Activated naive CD4-positive, alpha-beta T cell treated with anti-CD3 and anti-CD28 coated beads, Interleukin-2, amount 50 U/mL, for 16 hours (primary cell): ENCODE measurements at regions not wholly inside any gene's neighbourhood (a gene's known extent, or its start where the extent isn't known, plus 50 kb on each side); places are given as distances from the start of the nearest gene placed in this dataset.
"Not testable (repeated sequence)": the region's sequence is repeated elsewhere in the genome, so short reads cannot be mapped to it uniquely, and the experiment has no call there.

ENCODE experiments used
- DNase-seq: peaks from one replicate; pipeline ENCODE4 v3.0.0-alpha.2; 2020

GRCh38 chrX:128582036-128582435 lies 529.8 kb upstream of the ACTRT1 start:
- no peak for DNase-seq

- DNase-seq, result no peak
Measured at GRCh38 chrX:128581615-128582014, 529.4 kb upstream of the ACTRT1 start.

DNA sequence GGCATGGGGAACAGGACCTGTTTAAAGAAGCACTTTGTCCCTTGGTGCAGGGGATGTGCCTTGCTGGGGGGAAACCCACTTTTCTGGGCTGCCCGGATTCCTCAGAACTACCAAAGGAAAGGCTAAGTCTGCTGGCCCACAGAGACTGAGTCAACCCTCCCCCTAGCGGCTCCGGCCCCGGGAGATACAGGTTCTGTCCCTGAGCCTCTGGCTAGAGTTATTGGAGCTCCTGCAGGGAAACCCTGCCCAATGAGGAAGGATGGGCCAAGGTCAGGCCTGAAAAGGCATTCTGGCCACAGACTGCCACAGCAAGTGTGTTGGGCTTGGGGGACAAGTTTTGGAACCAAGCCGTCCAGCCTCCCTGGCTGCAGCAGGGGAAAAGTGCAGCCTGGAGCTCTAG lies 490.9 kb upstream of the ACTRT1 start:
- DNase-seq, result no peak

DNA sequence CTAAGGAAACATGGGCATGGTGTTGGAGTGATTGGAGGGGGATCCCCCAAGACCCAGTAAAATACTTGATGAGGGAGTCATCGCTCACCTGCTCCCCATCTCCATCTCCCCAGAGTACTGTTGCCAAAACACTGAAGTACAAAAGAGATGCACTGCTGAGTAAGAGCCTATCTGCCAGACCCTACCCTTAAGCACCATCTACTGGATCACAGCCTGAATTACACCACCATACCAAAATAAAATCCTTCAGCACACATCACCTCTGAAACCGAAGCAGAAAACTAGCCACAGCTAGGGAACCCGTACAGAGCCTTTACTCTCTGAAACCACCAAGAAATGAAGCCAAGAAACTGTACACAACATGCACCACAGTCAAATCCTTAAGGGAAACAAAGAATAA lies 466.3 kb upstream of the ACTRT1 start:
- no peak for DNase-seq

GRCh38 chrX:128517691-128518090 lies 465.5 kb upstream of the ACTRT1 start:
- DNase-seq, result no peak

GRCh38 chrX:128504496-128504895 lies 452.3 kb upstream of the ACTRT1 start:
- DNase-seq, result no peak

DNA sequence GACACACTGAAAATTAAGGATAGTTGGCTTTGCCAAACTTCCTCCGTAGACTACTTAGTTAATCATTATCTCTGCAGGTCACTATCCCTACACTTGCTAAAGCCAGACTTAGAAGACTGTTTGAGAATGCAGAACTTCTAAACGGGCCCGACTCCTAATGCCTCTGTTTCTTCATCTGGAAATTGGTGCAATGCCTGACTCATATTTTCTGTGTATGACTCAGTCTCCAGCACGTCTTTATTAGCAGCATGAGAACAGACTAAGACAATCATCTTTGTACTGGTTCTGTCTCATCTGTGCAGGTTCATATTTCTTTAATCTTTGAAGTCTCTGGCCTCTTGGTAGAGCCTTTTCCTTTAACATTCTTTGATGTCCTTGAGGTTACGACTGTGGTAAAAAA lies 411.9 kb upstream of the ACTRT1 start:
- DNase-seq, result no peak

DNA sequence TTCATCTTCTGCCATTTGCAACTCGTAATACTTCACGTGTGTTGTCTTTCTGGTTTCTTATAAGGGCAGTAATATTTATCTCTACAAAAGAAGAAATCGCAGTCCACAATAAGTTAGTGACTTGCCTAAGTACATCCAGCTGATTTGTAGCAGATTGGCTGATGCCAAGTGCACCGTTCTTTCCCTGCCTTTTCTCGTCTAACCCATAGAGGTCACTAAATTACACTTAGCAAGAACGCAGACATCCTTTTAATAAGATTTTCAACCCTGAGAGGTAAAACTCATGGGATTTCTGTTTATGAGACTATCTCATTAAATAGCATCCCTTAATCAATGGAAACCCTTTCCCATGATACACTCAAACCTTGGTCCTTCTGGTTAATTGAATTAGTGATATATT lies 408.6 kb upstream of the ACTRT1 start:
- no peak for DNase-seq

- no peak for DNase-seq
Measured at GRCh38 chrX:128458888-128459287, 406.7 kb upstream of the ACTRT1 start.

- no peak for DNase-seq
Measured at GRCh38 chrX:128457674-128458073, 405.5 kb upstream of the ACTRT1 start.

- DNase-seq, result no peak
Measured at GRCh38 chrX:128439159-128439558, 387.0 kb upstream of the ACTRT1 start.

DNA sequence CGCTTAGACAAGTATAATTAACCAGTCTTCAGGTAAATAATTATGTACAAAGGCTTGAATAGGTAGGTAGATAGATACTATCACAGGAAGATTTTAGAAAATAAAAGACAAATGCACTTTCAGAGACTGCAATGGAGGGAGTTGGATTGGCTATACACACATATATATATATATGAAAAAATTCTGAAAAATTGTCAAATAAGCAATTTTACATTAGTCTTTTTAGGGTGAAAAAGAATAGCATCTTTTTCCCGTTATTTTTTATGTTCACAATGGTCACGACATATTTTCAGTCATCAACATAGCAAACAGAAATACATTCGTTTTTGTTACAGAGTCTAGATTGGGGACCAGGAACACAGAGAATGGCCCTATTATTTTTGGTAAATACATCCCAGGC lies 385.9 kb upstream of the ACTRT1 start:
- no peak for DNase-seq

- no peak for DNase-seq
Measured at GRCh38 chrX:128436397-128437103, 384.3 kb upstream of the ACTRT1 start.

- no peak for DNase-seq
Measured at GRCh38 chrX:128425546-128425945, 373.3 kb upstream of the ACTRT1 start.

- no peak for DNase-seq
Measured at GRCh38 chrX:128408842-128409241, 356.6 kb upstream of the ACTRT1 start.

- DNase-seq, result no peak
Measured at GRCh38 chrX:128396601-128397000, 344.4 kb upstream of the ACTRT1 start.

- not testable (repeated sequence) for DNase-seq
Measured at GRCh38 chrX:128383846-128384245, 331.6 kb upstream of the ACTRT1 start.

GRCh38 chrX:128365492-128365891 lies 313.3 kb upstream of the ACTRT1 start:
- no peak for DNase-seq

- DNase-seq, result no peak
Measured at GRCh38 chrX:128335671-128336070, 283.5 kb upstream of the ACTRT1 start.

- no peak for DNase-seq
Measured at GRCh38 chrX:128334821-128335220, 282.6 kb upstream of the ACTRT1 start.

- DNase-seq, result no peak
Measured at GRCh38 chrX:128310912-128311311, 258.7 kb upstream of the ACTRT1 start.

DNA sequence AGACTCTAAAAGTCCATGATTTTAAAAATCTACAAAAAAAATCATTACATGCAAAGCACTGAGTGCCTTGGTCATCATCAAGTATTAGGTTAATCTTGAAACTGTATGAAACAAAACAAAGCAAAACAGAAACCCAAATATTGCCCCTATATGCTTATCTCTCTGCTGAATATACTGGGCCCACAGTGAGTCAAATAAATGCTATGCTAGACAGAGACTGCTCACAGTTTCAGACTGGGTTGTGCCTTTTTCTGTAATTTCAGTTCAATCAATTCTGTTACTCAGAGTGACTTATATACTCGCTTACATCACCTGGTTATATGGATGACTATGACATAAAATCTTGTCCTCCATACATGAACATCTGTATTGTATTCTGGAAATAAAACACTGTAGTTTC lies 257.1 kb upstream of the ACTRT1 start:
- no peak for DNase-seq

DNA sequence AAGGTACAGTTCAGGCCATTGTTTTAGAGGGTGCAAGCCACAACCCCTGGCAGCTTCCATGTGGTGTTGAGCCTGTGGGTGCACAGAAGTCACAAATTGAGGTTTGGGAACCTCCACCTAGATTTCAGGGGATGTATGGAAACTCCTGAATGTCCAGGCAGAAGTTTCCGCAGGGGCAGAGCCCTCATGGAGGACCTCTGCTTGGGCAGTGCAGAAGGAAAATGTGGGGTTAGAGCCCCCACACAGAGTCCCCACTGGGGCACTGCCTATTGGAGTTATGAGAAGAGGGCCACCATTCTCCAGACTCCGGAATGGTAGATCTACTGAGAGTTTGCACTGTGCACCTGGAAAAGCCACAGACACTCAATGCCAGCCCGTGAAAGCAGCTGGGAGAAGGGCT lies 242.0 kb upstream of the ACTRT1 start:
- no peak for DNase-seq

DNA sequence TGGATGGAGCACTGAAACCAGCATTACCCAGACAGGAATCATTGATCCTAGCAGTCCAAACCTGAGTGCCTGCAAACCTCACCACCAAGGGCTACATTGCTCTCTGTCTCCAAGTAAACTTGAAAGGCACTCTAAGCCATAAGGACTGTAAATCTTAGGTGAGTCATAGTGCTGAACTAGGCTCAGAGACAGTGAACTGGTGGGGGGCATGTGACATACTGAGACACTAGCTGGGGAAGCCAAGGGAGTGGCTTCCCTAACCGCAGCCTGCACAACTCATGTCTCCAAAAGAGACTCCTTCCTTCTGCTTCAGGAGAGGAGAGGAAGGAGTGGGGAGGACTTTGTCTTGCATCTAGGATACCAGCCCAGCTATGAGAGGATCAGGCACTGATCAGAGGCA lies 235.5 kb upstream of the ACTRT1 start:
- DNase-seq, result no peak

DNA sequence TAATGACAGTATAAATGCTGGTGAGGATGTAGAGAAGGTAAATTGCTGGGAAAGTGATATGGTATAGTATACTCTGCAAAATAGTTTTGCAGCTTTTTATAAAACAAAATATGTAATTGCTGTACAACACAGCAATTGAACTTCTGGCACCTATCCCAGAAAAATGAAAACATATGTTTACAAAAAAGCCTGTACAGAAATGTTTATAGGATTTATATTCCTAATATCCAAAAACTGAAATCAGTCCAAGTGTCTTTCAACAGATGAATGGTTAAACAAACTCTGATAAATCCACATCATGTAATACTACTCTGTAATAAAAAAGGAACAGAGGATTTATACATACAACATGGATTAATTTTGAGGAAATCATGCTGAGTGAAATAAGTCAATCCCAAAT lies 198.4 kb upstream of the ACTRT1 start:
- no peak for DNase-seq

DNA sequence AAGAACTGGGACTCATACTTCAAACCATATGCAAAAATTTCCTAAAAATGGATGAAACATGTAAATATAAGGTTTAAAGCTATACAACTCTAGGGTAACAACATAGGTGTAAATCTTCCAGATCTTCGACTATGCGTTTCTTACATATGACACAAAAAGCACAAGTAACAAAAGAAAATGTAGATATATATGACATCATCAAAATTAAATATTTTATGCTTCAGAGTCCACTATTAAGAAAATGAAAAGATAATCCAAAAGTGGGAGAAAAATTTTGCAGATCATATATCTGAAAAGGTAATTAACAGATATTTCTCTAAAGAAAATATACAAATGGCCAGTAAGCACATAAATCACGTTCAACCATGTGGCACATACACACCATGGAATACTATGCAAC lies 164.2 kb upstream of the ACTRT1 start:
- DNase-seq, result no peak
